ENCODE measurements at regions not wholly inside any gene's neighbourhood (a gene's known extent, or its start where the extent isn't known, plus 50 kb on each side); places are given as distances from the start of the nearest gene placed in this dataset.

DNA sequence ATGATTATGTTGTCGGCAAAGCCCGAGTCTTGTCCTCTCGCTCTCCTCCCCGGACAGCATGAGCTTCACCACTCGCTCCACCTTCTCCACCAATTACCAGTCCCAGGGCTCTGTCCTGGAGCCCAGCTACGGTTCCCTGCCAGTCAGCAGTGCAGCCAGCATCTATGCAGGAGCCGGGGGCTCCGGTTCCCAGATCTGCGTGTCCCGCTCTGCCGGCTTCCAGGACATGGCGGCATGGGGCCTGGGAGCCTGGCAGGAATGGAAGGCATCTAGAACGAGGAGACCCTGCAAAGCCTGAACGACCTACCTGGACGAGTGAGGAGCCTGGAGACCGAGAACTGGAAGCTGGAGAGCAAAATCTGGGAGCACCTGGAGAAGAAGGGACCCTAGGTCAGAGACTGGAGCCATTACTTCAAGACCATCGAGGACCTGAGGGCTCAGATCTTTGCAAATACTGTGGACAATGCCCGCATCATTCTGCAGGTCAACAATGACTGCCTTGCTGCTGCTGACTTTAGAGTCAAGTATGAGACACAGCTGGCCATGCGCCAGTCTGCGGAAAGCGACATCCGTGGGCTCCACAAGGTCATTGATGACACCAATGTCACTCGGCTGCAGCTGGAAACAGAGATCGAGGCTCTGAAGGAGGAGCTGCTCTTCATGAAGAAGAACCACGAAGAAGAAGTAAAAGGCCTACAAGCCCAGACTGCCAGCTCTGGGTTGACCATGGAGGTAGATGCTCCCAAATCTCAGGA is 101.3 kb upstream of the MAN2A1 start:
- H3K27me3 ChIP-seq = no peaks in the 10 kb centered on the region
- H3K9me3 ChIP-seq (ENCODE audit: low read depth) = no peaks in the 10 kb centered on the region
- no peak overlapping the region for H3K4me2 ChIP-seq
- Mint-ChIP-seq H3K27ac (no peak overlapping the region), H3K27me3 (ENCODE audit: insufficient read depth, low read depth) (no peaks in the 10 kb centered on the region), H3K36me3 (no peaks in the 10 kb centered on the region), H3K4me1 (no peaks in the 10 kb centered on the region), H3K4me3 (no peak overlapping the region), H3K9me3 (peaks cover 2% of the 10 kb centered on the region)
- H4K20me1 ChIP-seq (ENCODE audit: low read depth) = no peaks in the 10 kb centered on the region
- H3K4me1 ChIP-seq = no peaks in the 10 kb centered on the region
- TF ChIP-seq EZH2phosphoT487 (IDR thresholded peaks at IDR 0.05) (no peak), EZH2 (IDR thresholded peaks at IDR 0.05) (no peak)
- TF ChIP-seq, protein P1, sequence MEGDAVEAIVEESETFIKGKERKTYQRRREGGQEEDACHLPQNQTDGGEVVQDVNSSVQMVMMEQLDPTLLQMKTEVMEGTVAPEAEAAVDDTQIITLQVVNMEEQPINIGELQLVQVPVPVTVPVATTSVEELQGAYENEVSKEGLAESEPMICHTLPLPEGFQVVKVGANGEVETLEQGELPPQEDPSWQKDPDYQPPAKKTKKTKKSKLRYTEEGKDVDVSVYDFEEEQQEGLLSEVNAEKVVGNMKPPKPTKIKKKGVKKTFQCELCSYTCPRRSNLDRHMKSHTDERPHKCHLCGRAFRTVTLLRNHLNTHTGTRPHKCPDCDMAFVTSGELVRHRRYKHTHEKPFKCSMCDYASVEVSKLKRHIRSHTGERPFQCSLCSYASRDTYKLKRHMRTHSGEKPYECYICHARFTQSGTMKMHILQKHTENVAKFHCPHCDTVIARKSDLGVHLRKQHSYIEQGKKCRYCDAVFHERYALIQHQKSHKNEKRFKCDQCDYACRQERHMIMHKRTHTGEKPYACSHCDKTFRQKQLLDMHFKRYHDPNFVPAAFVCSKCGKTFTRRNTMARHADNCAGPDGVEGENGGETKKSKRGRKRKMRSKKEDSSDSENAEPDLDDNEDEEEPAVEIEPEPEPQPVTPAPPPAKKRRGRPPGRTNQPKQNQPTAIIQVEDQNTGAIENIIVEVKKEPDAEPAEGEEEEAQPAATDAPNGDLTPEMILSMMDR (IDR thresholded peaks at IDR 0.05) = no peak
- no peak for DNase-seq (ENCODE audit: low spot score)
- no peak overlapping the region for H3K27ac ChIP-seq
- H2AFZ ChIP-seq (replicated peaks) = no peak overlapping the region
- H3K36me3 ChIP-seq = no peaks in the 10 kb centered on the region
- no peak overlapping the region for H3K4me3 ChIP-seq
- H3K79me2 ChIP-seq (ENCODE audit: low read depth) = no peaks in the 10 kb centered on the region
- H3F3A ChIP-seq (ENCODE audit: low read depth) = no peaks in the 10 kb centered on the region
- no peak overlapping the region for H3K9ac ChIP-seq

GRCh38 chr5:109584986-109585599 is 104.6 kb upstream of the MAN2A1 start:
- Histone ChIP-seq H2AFZ (replicated peaks) (no peak overlapping the region), H3K9ac (no peak overlapping the region), H3K27ac (no peak overlapping the region), H3K79me2 (ENCODE audit: low read depth) (no peaks in the 10 kb centered on the region), H3K4me2 (no peak overlapping the region), H4K20me1 (ENCODE audit: low read depth) (no peaks in the 10 kb centered on the region), H3F3A (ENCODE audit: low read depth) (no peaks in the 10 kb centered on the region), H3K27me3 (no peaks in the 10 kb centered on the region), H3K9me3 (ENCODE audit: low read depth) (no peaks in the 10 kb centered on the region), H3K36me3 (no peaks in the 10 kb centered on the region), H3K4me3 (no peak overlapping the region), H3K4me1 (no peaks in the 10 kb centered on the region)
- Mint-ChIP-seq H3K4me3 (no peak overlapping the region), H3K36me3 (no peaks in the 10 kb centered on the region), H3K27ac (no peak overlapping the region), H3K4me1 (no peaks in the 10 kb centered on the region), H3K9me3 (peaks cover 2% of the 10 kb centered on the region), H3K27me3 (ENCODE audit: insufficient read depth, low read depth) (no peaks in the 10 kb centered on the region)
- no peak for DNase-seq (ENCODE audit: low spot score)
- TF ChIP-seq EZH2phosphoT487 (IDR thresholded peaks at IDR 0.05) = no peak

- Histone ChIP-seq H3K36me3 (no peaks in the 10 kb centered on the region), H4K20me1 (ENCODE audit: low read depth) (no peaks in the 10 kb centered on the region), H3K4me2 (no peak overlapping the region), H3K9me3 (ENCODE audit: low read depth) (no peaks in the 10 kb centered on the region), H3K4me1 (no peaks in the 10 kb centered on the region), H2AFZ (replicated peaks) (peak overlapping the region; percentile 34), H3F3A (ENCODE audit: low read depth) (no peaks in the 10 kb centered on the region), H3K4me3 (no peak overlapping the region), H3K79me2 (ENCODE audit: low read depth) (no peaks in the 10 kb centered on the region), H3K9ac (no peak overlapping the region), H3K27ac (no peak overlapping the region), H3K27me3 (no peaks in the 10 kb centered on the region)
- H3K4me1 Mint-ChIP-seq = no peaks in the 10 kb centered on the region
- H3K36me3 Mint-ChIP-seq = no peaks in the 10 kb centered on the region
- H3K4me3 Mint-ChIP-seq = no peak overlapping the region
- no peak overlapping the region for H3K27ac Mint-ChIP-seq
- H3K9me3 Mint-ChIP-seq = peaks cover 3% of the 10 kb centered on the region
- DNase-seq (ENCODE audit: low spot score) = no peak
- H3K27me3 Mint-ChIP-seq (ENCODE audit: insufficient read depth, low read depth) = no peaks in the 10 kb centered on the region
- TF ChIP-seq EZH2 (IDR thresholded peaks at IDR 0.05) = no peak
- TF ChIP-seq, protein P1 (IDR thresholded peaks at IDR 0.05) = no peak
Measured at GRCh38 chr5:109580225-109580624, 109.5 kb upstream of the MAN2A1 start.

- DNase-seq (ENCODE audit: low spot score) = no peak
- H3K4me3 ChIP-seq = no peak overlapping the region
- no peaks in the 10 kb centered on the region for H3K36me3 ChIP-seq
- no peaks in the 10 kb centered on the region for H3K27me3 ChIP-seq
- Mint-ChIP-seq H3K27ac (no peak overlapping the region), H3K4me1 (no peaks in the 10 kb centered on the region), H3K27me3 (ENCODE audit: insufficient read depth, low read depth) (no peaks in the 10 kb centered on the region), H3K36me3 (no peaks in the 10 kb centered on the region), H3K4me3 (no peak overlapping the region), H3K9me3 (peaks cover 3% of the 10 kb centered on the region)
- H3K79me2 ChIP-seq (ENCODE audit: low read depth) = no peaks in the 10 kb centered on the region
- no peaks in the 10 kb centered on the region for H4K20me1 ChIP-seq (ENCODE audit: low read depth)
- H3K9ac ChIP-seq = no peak overlapping the region
- no peak overlapping the region for H3K27ac ChIP-seq
- no peaks in the 10 kb centered on the region for H3F3A ChIP-seq (ENCODE audit: low read depth)
- H2AFZ ChIP-seq (replicated peaks) = no peak overlapping the region
- H3K4me2 ChIP-seq = no peak overlapping the region
- TF ChIP-seq, protein P1 (IDR thresholded peaks at IDR 0.05) = no peak
- no peak for TF ChIP-seq EZH2phosphoT487 (IDR thresholded peaks at IDR 0.05)
- no peak for TF ChIP-seq EZH2 (IDR thresholded peaks at IDR 0.05)
- no peaks in the 10 kb centered on the region for H3K9me3 ChIP-seq (ENCODE audit: low read depth)
- H3K4me1 ChIP-seq = no peaks in the 10 kb centered on the region
Measured at GRCh38 chr5:109575506-109575905, 114.2 kb upstream of the MAN2A1 start.
